NCI-H2171 (cell line): ENCODE measurements at regions not wholly inside any gene's neighbourhood (a gene's known extent, or its start where the extent isn't known, plus 50 kb on each side); places are given as distances from the start of the nearest gene placed in this dataset.

Experiments
- DNase-seq: peaks from one replicate; lab custom pipeline; 2025; lab: John Stamatoyannopoulos, UW

DNA sequence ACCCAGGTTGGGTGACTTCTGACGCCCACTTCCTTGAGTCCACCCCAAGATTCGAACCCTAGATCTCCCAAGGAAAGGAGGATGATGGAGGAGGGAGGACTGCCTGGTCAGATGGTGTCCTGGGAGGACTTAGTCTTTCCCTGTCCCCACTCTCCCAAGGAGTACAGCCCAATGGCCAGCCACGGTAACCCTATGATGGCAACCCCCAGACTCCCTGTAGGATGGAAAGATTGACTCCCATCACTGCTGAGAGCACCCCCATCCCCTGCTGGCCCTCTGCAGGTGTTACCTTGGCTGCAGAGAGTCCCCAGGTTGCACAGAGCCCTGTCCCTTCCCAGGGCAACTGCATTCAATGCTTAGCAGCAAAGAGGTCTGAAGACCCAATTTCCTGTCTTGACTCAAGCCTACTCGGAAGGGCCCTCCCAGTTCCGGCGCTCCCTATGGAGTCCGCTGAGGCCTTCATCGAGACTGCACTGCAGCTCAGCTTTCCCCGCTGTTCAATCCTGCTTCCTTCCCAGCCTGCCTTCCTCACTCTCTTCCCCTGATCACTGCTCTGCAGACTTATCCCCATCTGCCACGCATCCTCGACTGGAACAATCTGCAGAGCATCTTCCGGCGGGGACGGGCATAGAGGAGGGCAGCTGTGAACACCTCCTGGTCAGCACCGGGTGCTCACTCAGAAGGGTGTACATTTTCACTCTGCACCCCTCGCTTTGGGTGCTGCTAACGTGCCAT, 50.8 kb upstream of the OCM2 start:
- DNase-seq, result no peak

DNA sequence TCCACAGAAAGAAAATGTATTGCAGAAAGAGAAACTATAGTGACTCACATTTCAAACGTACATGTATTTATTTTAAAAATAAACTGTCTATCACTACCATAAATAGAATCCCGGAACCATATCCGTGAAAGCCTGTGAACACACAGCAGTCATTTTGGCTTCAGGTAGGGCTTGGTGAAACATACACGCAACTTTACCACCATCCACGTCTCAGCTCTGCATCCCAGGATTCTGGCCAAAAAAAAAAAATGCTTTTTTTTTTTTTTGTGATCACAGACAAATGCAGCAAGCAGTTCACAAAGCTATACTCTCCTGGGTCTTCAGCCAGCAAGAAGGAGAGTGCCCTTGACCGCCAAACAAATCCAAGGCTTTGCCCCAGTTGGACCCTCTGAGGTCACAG, 56.8 kb upstream of the OCM2 start:
- no peak for DNase-seq

DNA sequence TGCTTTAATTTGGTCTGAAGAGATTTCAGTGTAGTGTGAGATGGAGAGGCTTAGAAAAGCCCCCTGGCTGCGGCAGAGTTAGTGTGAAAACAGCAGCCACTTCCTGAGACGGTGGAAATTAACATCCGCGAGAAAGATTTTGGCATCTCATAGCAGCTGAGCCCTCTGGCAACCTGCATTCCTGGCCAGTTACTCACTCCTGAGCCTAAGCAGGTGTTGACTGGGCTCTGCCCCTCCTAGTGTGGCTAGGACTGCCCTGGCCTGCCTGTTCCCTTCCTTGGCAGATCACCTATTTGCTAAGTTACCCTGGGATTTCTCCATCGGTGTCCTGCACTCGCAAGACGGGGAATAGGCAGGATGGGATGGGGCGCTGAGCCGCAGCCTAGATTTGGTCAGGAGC, 57.6 kb upstream of the LMTK2 start:
- no peak for DNase-seq

DNA sequence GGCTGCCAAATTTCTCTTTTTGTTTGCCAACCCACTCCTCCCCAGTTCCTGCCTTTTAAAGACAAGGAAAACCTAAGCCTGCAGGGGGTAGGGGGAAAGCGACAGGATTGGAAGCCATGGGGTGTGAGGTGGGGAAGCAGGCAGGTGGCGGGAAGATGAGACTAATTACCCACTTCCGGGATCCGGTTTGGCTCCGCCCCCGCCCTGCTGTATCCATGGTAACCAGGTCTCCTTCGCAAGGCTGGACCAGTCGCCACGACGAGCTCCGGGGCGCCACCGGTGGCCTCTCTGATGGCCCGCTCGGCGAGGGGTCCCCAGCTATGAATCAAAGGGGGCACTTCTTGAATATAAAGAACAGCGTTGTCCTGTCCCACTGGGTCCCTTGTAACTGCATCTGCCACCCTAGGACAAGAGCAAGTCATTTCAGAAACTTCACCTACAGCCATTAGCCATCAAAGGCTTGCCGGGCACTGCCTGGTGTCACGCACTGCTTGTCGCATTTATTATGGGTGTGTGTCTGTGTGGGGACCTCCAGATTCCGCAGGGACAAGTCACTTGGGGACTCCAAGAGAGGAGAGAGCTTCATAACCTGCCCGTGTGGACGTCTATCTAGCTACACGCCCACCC, 55.4 kb upstream of the LMTK2 start:
- peak; percentile 74 for DNase-seq

DNA sequence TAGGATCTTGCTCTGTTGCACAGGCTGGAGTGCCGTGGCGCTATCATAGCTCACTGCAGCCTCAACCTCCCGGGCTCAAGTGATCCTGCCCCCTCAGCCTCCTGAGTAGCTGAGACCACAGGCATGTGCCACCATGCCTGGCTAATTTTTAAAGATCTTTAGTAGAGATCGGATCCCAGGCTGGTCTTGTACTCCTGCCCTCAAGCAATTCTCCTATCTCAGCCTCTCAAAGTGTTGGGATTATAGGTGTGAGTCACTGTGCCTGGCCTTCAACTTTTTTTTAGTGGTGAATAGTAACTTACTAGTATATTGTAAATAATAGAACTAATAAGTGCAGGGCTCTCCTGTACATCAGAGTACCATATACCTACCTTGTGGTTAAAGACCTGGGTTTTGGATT, 52.1 kb upstream of the LMTK2 start:
- no peak for DNase-seq

DNA sequence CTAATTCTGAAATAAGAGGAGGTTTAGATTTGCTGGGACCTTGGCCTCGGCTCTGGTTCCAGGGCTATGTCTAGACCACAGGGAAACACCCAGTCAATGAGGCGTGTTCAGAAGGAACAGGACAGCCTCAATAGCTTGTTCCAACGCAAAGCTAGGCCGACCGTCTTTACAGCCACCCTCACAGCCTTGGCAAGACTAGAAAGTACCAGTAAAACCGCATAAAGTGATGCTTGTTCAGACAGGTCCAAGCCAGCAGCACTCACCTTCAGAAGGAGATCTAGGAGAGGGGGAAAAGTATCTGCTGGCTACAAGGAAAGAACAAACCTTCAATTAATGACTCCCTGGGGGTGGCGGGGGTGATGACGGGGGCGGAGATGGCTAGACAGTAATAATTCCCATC, 50.1 kb upstream of the LMTK2 start:
- DNase-seq, result no peak
